Heart left ventricle (tissue), 13 donors: ENCODE measurements at regions not wholly inside any gene's neighbourhood (a gene's known extent, or its start where the extent isn't known, plus 50 kb on each side); places are given as distances from the start of the nearest gene placed in this dataset.

Experiments used
- CTCF ChIP-seq, 12 donors: fragments of 200-600 bp; sonication (generic) in 4 of 12; IDR thresholded peaks; one replicate each; pipeline versions ENCODE4 v1.5.0 to v1.8.0; 2018 to 2022; ENCODE audit warnings: antibody characterized with exemption in 12 of 12, mild to moderate bottlenecking in 5 of 12
- POLR2A ChIP-seq, 2 donors: fragments of 450-650 bp; IDR thresholded peaks; one replicate each; pipeline ENCODE4 v1.6.1; 2017; ENCODE audit warnings: antibody characterized with exemption in 2 of 2, mild to moderate bottlenecking in 2 of 2, moderate library complexity in 2 of 2
- donor health status: ischemic (EF 13 %, LVEDD 7.1; RV severe dilation, severe dysfunction).
- donor health status: DM: no; HTN: yes; CAD: no.
- donor health status: DM: no; HTN: no; CAD: no.
- donor health status: ischemic (EF 25% LVEDD 6.9; RV normal size, moderate dysfunction).
- donor health status: ischemic (EF 25% LVEDD 5.7; RV mildly dilated, moderate dysfunction).
- donor health status: ischemic (EF 35%, LVEDD 5.7; RV mildly dilated, moderate dysfunction).
- donor health status: nonischemic (EF 11% LVEDD 7.7; RV severe dilation, severe dysfunction).
- donor health status: DM: yes; HTN: yes; CAD: no.
- donor health status: PGD.
- donor health status: ischemic (EF 29% LVEDD 5.4; RV normal size, mild dysfunction).
- donor health status: nonischemic (EF 23%, LVEDD 6.1; RV moderate dilation, normal function).

- TF ChIP-seq CTCF (IDR thresholded peaks at IDR 0.05): no peak
- TF ChIP-seq POLR2A (IDR thresholded peaks at IDR 0.05): no peak
Measured at GRCh38 chr2:88999365-88999764, 307.9 kb downstream of the RPIA start.
